PFSK-1 (cell line): ENCODE measurements at regions not wholly inside any gene's neighbourhood (a gene's known extent, or its start where the extent isn't known, plus 50 kb on each side); places are given as distances from the start of the nearest gene placed in this dataset.

Experiments used
- FOXP2 ChIP-seq: optimal IDR thresholded peaks from 2 replicates; pipeline ENCODE3; 2011; ENCODE audit warnings: borderline replicate concordance, control low read depth, inconsistent platforms; ENCODE audit not compliant: insufficient read depth; ENCODE audit errors: extremely low read length, extremely low read depth
- POLR2AphosphoS5 ChIP-seq: IDR thresholded peaks from 2 replicates; pipeline ENCODE4 v1.6.1; 2012; ENCODE audit warnings: low read depth, mild to moderate bottlenecking, control low read depth, low read length, moderate library complexity
- REST ChIP-seq, 2 experiments: IDR thresholded peaks; 2 replicates each; pipeline versions ENCODE4 v1.6.1 to v1.8.0; 2011 to 2012; ENCODE audit warnings: low read depth in 2 of 2, low read length in 2 of 2, control low read depth in 1 of 2, inconsistent platforms in 1 of 2, mild to moderate bottlenecking in 1 of 2, moderate library complexity in 1 of 2; ENCODE audit not compliant: insufficient read depth in 1 of 2
- SIN3A ChIP-seq: IDR thresholded peaks from 2 replicates; pipeline ENCODE4 v1.6.1; 2012; ENCODE audit warnings: mild to moderate bottlenecking, low read length, moderate library complexity, borderline replicate concordance; ENCODE audit not compliant: insufficient read depth
- TAF1 ChIP-seq: IDR thresholded peaks from 2 replicates; pipeline ENCODE4 v1.6.1; 2012; ENCODE audit warnings: low read length, control low read depth, borderline replicate concordance; ENCODE audit not compliant: insufficient read depth

- TF ChIP-seq TAF1, result no peak
- no peak for TF ChIP-seq SIN3A
- TF ChIP-seq REST (IDR thresholded peaks at IDR 0.05; ENCODE audit: insufficient read depth in 1 of 2, low read depth in 2 of 2, low read length in 2 of 2), result no peak
- no peak for TF ChIP-seq FOXP2
- TF ChIP-seq POLR2AphosphoS5, result no peak
Observed at GRCh38 chr17:15882058-15882720, 62.7 kb upstream of the ADORA2B start.

- TF ChIP-seq POLR2AphosphoS5 (no peak), SIN3A (no peak), TAF1 (no peak), FOXP2 (no peak), REST (IDR thresholded peaks at IDR 0.05; ENCODE audit: insufficient read depth in 1 of 2, low read depth in 2 of 2, low read length in 2 of 2) (no peak)
Observed at GRCh38 chr17:15882777-15883176, 62.2 kb upstream of the ADORA2B start.

- no peak for TF ChIP-seq TAF1
Observed at GRCh38 chr17:15883617-15884111, 61.3 kb upstream of the ADORA2B start.

GRCh38 chr17:15884731-15885130, 60.2 kb upstream of the ADORA2B start:
- TF ChIP-seq SIN3A (no peak), REST (IDR thresholded peaks at IDR 0.05; ENCODE audit: insufficient read depth in 1 of 2, low read depth in 2 of 2, low read length in 2 of 2) (no peak), FOXP2 (no peak), POLR2AphosphoS5 (no peak), TAF1 (no peak)

- no peak for TF ChIP-seq REST (IDR thresholded peaks at IDR 0.05; ENCODE audit: insufficient read depth in 1 of 2, low read depth in 2 of 2, low read length in 2 of 2)
- TF ChIP-seq FOXP2, result no peak
- no peak for TF ChIP-seq POLR2AphosphoS5
- no peak for TF ChIP-seq SIN3A
- no peak for TF ChIP-seq TAF1
Observed at GRCh38 chr17:15885770-15886169, 59.2 kb upstream of the ADORA2B start.
